ENCODE measurements at regions not wholly inside any gene's neighbourhood (a gene's known extent, or its start where the extent isn't known, plus 50 kb on each side); places are given as distances from the start of the nearest gene placed in this dataset.
"Not testable (repeated sequence)": the region's sequence is repeated elsewhere in the genome, so short reads cannot be mapped to it uniquely, and the experiment has no call there.

DNA sequence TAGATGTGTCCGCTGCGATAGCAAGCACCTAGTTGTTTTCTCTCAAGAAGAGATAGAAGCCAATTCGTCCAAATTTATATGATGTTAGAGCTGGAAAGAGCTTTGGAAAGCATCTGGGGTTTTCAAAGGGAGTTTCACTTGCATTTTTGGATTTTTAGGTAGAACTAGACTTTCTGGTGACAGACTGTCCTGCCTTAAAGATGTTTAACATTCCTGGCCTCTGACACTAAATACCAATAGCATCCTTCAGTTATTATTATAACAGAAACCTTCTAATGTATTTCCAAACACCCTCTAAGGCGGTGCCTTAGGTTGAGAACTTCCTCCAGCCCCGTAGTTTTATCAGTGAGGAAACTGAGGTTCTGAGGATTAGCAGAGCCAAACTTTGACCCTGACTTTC is 305.3 kb downstream of the SATB1 start:
- DNase-seq = no peak

DNA sequence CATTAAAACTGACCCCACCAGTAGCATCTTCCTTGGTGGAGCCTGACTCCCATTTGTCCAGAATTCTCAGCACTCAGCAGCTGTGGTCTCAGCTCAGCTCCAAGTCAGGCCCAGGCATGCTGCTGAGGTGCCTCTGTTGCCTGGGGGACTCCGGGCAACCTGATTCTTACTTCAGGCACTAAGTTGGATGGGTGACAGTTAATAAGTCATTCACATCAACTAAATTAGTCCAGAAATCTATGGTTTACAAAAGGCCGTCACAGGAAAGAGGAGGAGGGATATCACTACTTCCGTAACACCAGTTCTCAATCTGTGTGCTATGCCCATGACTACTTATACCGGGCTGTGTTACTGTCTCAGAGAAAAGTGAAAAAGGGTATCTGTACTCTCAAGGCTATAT is 310.2 kb downstream of the SATB1 start:
- DNase-seq = no peak

DNA sequence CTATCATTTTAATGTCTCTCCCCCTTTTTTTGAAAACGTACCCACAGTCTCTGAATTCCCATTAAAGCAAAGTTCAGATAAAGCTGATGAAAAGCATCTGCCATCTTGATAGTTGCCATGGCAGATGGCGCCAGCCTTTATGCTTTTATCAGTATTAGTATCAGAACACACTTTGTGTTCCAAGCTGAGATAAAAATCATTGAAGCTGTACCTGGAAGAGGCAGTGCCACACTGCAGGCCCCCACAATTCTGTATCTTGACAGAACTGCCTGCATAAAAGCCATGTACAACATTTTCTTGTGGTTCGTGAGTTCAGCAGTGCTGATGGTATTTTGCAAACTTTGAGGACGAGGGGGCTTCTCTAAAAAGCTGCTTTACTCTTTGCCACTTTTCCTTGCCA is 311.7 kb downstream of the SATB1 start:
- no peak for DNase-seq

DNA sequence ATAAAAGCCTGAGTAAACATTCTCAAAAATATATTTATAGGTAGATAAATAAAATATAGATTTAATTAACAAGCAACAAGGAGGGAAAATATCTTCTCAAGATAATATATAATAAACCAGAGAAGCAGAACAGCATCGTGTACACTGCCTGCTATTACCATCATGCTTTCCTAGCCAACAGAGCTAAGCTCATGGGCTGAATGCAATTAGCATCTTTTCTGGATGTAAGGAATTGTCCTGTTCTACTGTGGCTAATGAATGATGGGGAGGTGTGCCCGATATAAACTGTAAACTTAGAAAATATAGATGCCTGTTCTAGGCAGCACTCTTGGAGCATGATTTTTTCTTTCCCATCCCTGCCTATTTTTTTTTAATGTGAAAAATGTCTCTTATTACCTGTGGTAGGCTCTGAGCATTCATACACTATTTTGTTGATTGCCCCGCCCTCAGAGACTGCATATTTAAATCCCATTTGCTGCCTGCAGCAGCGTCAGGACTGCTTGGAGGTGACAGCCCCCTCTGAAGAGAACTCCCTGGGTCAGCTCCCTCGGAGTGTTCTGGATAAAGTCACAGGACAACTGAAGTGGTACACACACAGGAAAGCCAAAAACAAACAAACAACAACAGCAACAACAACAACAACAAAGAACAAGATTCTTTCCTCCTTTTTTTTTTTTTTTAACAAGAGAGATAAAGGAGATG is 312.3 kb downstream of the SATB1 start:
- no peak for DNase-seq

DNA sequence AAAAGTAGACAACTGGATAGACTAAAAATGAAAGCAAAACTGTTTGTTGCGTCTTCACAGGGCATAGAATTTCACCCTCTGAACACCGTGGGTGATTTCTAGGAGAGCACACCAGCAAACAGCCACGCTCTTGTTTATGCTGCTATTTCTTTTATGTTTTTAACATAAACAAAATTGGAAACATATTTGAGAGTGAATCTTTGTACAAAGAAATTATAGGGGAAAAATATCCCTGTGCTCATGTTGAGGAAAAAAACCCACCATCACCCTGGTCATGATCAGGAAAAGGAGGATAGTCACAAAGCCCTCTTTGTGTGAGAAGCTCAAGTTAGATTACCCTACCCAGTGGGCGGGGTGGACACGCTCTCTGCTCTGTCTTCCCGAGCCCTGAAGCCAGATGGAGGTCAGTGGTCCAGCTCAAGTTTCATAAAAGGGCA is 313.3 kb downstream of the SATB1 start:
- no peak for DNase-seq

DNA sequence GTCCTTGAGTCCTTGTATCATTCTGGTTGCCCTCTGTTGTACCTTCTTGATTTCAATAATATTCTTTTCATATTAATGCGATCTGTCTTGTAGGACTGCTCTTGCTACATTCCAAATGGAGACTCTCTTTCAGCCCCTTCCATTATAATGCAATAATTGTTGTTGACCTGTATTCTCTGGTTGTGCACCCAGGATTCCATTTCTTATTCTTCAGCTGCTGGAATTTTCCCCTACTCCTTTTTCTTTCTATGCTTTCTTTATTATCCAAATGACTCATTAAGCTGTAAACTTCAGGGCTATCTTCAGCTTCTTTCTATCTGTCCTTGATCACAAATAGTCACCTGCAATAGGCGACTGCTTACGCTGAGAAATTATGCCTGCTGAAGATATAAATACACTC is 321.5 kb downstream of the SATB1 start:
- no peak for DNase-seq

DNA sequence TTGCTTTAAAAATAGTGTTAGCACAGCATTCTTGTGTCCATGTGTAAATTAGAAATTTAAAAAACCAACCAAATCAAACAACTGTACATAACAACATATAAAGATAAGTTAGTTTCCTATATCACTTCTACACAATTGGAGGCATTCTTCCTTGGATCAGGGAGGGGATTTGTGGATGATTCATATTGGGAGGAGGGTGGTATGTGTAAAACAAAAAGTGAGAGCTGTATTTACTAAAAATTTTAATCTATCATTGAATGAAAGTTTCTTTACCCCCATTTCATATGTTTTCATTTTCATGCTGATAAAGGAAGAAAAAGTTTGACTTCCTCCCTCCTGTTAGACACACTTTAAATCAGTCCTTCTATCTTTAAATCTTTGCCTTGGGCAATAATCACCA is 325.0 kb downstream of the SATB1 start:
- DNase-seq = no peak

DNA sequence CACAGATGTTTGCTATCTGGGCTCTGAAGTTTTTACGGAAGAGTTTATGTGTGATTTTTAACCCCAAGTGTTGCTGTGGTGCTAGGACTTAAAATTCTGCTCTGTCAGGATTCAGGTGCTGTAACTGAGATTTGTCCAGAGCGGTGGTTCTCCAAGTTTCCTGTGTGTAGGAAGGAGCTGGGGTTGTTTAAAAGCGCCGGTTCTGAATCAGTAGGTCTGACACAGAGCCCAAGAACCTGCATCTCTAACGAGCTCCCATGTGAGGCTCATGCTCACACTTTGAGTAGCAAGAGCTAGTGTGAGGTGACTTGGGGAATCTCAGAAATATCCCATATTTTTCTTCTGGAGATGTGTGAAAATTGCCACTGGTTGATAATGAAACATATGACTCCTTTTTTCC is 325.5 kb downstream of the SATB1 start:
- DNase-seq = no peak

DNA sequence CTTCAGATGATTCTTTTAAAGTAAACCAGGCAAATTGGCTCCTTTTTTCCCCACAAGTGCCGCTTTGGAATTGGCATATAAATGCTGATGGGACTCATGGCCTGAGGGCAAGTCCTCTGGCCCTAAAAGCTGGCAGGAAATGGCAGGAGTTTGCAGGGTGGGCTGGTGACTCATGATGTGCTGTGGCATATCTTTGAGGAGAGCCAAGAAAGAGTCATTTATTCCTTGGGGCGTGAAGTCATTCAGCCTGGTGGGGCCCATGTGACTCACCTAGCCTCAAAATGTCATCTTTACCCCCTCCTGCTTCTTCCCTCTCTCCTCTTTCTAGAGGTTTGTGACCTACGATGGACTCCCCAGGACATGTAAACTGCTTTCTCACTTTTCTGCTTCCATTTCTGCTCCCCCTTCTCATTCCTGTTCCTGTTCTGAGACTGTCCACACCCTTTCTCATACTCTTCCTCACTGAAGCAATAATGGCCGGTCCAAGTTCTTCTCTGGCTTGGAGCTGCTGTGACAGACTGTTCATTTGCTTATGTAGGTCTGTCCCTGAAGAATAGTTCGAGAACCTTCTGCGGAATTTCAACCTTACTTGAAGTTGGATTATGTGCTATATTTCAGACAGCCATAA is 326.1 kb downstream of the SATB1 start:
- no peak for DNase-seq

DNA sequence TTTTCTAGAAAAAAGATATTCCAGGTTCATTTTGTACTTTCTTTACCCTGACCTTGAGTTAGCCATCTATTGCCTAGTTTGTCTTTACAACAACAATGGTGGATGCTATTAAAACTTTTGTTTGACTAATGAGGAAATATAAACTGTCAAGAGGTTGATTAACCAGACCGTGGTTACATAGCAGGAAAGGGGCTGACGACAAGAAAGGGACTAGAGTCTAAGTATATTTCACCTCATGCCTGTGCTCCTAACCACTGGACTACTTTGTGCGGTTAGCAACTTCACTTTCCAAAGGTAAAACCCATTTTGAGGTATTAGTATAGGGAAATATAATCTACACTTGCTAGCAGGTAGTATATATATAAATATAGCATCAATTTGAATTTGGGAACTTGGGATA is 327.1 kb downstream of the SATB1 start:
- DNase-seq = no peak

DNA sequence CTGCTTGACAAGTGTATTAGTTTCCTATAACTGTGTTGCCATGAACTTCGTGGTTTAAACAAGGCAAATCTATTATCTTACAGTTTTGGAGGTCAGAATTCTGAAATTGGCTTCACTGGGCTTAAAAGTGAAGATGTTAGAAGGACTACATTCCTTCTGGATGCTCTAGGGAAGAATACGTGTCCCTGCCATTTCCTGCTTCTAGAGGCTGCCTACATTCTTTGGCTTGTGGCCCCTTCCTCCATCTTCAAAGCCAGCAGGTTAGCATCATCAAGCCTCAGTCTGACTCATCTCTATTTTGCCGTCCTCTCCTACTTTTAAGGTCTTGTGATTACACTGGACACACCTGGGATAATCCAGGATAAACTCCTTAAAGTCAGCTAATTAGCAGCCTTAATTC is 327.7 kb downstream of the SATB1 start:
- DNase-seq = no peak

DNA sequence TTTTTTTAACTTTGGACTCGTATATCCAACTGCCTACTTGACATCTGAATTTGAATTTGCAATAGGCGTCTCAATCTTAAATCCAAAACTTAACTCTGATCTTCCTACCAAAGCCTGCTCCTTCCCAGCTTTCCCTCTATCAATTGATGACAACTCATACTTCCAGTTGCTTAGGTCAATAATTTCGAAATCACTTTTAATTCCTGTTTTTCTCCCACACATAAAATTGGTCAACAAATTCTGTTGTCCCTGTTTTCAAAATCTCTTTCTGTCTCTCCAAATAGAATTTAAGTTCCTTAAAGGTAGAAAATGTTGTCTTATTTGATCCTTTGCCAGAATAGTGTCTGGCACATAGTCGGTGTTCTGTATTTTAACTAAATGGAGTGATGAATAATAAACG is 332.4 kb downstream of the SATB1 start:
- DNase-seq = no peak

DNA sequence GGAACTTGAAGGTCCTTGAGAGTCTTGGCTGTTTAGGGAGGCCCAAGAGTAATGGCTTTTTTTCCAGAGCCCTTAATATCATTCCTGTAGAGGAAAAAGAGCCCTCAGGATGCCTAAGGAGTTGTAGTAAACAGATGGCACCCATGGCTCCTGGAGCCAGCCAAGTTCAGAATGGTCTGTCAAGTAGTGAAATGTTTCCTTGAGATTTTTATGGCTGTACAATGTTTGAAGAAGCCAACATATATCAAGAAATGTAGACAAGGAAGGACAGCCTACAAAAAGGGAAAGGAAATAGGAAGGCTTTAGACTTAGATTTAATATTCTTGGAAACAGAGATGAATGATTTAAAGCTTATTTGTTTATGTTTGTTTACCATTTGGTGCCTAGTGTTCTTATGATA is 334.8 kb downstream of the SATB1 start:
- no peak for DNase-seq

DNA sequence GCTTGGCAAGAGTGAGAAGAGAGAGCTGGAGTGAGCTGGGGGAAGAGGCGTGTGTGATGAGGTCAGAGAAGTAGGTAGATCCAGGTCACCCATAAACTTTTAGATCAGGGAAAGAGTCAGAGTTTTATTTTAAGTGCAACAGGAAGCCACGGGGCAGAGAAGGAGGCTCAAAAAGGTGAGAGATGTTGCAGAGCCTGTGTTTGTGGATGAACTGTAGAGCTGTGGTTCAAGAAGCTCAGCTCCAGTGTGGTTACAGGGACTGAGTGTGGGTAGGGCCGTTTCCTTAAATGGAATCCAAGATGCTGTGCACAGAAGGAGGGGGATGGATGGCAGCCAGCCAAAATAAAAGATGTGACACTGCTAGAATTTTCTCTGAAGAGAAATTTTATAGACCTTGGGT is 337.2 kb downstream of the SATB1 start:
- no peak for DNase-seq

DNA sequence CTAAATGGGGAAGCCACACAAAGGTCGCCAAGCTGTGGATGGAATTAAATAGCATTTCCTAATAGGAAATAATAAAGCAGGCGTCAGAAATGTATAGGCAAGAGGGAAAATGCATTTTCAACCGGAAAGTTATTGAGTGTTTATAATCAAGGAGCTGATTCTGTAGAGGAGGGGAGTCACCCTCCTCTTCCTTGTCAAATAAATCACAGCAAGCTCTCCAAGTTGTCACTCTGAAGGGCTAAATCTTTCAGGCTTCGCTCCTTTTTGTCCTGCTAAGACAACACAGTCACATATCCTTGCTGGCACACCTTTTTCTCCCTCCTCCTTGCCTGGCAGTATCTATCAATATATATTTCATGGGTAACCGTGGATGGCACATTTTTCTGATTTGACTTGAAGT is 338.4 kb downstream of the SATB1 start:
- no peak for DNase-seq

DNA sequence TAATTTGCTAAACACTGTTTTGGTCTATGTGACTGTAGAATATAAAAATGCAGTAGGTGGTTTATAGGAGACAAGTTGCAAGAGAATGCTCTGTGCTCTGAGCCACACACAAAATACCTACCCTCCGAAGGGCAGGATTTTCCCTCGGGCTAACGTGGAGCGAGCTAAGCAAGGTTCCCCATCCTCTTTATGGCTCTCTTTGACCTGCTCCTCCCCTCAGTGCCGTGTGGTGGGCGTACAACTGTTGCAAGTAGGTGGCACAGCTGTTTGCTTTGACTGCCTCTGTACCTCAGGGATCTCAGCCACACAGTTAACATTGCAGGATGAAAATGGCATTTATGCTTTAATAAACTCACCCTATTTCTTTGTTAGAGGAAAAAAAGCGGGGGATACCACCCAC is 339.1 kb downstream of the SATB1 start:
- DNase-seq = no peak

DNA sequence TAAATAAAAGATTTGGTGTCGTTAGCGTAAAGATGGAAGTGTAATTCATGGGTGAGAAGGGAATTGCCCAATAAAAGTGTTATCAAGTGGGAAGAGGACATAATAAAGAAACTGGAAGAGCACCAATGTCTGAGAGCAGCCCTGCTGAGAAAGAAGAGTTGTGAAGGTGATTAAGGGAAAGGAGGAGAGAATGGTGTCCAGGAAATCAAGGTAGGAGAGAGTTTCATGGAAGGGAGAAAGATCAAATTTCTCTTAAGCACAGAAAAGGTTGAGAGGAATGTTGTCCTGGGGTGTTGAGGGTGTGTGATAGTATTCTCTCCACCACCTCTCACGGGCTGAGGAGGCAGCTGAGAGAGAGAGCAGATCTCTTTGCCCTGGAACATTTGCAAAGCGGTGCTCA is 339.7 kb downstream of the SATB1 start:
- no peak for DNase-seq

DNA sequence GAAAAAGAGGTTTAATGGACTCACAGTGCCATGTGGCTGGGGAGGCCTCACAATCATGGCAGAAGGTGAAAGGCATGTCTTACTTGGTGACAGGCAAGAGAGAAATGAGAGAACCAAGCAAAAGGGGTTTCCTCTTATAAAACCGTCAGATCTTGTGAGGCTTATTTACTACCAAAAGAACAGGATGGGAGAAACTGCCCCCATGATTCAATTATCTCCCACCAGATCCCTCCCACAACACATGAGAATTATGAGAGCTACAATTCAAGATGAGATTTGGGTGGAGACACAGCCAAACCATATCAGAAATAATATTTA is 340.8 kb upstream of the TBC1D5 start:
- not testable (repeated sequence) for DNase-seq

DNA sequence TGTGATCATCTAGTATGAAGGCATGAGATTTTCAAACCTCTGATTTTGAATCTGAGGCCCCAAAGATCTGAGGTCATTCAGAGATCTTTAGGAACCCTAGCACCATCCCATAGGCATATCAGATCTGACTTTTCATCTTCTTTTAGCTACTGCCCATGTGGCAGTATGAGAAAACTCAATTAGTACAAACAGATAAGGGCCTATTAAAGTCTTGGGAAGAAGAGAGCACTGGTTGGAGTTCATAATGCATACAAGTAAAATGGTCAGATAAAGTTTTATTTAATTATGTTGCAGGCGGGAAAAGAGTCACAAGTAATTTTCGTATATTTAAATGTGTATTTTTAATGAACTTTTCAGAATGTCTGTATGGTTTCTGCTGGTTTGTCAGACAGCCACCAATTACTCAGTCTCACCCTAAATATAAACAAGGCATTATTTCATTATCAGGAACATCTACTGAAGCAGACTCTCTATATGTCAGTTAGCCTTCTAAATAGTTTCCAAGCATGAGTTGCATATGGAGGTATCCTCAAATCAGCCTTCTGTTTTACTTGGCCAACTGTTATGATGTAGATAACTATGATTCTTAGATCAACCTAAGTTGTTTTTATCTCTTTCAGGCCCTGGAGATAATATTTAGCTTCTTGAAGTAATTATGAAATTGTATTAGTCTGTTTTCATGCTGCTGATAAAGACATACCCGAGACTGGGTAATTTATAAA is 340.3 kb upstream of the TBC1D5 start:
- DNase-seq = no peak

DNA sequence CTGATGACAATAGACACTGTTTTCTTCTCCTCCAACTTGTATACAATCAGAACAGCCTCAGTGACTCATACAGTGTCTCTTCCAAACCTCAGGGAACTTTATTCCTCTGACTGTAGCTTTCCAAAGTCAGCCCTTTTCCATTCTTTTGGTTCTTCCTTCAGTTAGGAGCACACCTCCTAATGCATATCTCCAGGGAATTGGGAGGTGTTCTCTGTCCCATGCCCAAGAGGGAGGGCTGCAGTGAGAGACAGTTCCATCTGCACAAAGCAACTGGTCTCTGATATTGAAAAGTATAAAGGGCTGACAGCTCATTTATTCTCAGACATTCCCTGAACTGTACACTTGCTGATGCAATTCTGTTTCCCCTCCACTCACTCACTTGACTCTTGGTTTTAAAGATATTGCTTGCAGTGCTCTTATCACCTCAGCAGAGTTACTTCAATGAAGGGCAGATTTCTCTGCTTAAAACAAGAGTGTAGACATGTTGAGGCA is 337.8 kb upstream of the TBC1D5 start:
- DNase-seq = no peak

DNA sequence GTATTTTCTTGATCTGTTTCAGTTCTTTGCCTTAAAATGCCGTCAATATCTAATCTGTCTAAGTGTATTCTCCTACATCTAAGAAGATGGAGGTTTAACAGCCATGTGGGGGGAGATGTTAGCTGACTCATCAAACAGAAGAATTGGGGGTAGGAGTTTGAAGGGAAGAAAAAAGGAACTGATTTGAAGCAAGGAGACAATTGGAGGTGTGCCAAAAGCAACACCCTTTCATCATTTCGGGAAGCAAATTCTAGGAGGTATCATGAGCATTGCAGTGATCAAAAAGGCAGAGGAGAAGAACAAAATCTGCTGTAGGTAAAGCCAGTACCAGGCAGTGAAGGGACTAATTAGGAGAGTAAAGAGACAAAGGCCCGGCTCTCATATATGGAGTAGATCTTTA is 337.3 kb upstream of the TBC1D5 start:
- no peak for DNase-seq

DNA sequence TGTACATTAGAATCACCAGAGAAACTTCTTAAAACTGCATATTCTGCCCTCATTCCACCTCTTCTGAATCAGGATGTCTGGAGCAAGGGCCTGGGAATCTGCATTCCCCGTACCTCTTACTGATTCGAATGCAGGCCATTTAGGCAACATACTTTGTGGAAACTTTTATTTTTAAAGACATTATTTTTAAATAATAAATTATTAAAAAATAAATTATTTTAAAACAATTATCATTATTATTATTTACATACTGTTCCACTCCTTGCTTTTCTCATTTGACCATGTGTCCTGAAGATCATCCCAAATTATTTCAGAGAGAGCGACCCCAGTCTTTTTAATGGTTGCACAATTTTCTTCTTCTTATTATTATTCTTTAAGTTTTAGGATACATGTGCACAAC is 336.6 kb upstream of the TBC1D5 start:
- DNase-seq = no peak

DNA sequence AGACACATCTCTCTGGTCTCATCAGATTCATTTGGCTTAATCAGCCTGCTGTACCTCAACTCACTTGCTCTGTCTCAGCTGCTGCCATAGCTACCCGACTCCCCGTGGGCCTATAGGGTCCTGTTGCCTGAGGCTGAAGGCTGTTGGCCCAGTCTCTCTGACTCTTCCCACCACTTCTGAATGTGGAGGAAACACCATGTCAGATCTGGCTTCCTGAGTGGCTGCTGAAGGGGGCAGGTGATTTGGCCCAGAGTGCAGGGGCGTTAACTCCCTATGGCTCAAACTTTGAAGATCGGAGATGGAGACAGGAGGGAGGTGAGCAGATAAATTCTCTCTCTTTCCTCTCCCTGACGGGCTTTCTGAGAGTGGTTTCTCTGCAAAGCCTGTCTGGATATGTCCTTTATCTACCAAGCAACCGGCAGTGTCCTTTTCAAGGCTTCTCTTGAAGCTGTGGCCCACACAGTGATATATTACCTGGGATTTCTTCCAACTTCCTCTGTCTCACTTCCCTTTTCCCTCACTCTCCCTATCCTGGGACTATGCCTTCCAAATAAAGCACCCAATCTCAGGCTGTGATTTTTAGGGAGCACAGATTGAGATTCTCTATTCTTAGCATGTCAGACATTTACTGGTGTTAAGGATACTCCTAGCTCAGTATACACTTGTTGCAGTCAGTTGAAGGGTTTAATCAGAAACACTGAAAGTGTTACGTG is 334.9 kb upstream of the TBC1D5 start:
- no peak for DNase-seq

DNA sequence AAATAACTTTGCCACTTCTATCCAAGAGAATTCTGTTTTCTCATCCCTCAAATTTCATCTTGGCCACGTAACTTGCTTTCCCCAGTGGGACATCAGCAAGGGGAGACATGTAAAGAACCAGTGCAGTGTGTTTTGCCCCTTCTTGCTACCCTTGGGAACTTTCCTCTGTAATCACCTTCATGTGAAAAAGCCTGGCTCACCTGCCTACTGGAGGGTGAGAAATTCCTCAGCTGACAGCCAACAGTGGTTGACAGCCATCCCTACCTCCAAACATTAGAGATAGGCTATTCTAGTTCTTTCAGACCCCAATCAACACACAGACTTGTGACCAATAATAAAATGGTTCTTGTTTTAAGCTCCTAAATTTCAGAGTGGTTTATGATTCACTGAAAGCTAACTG is 333.9 kb upstream of the TBC1D5 start:
- DNase-seq = no peak

All from CD4-positive, alpha-beta T cell treated with Interleukin-6 for 4 hours (primary cell).